Activated naive CD8-positive, alpha-beta T cell (primary cell): ENCODE measurements at regions not wholly inside any gene's neighbourhood (a gene's known extent, or its start where the extent isn't known, plus 50 kb on each side); places are given as distances from the start of the nearest gene placed in this dataset.
A peak's percentile ranks its signal among the peaks of the same experiment; 100 is the strongest.

ENCODE experiments used
- H3K27ac Mint-ChIP-seq: one replicate; pipeline ENCODE4 v1.8.0; 2021; ENCODE audit warnings: mixed read lengths
- H3K27me3 Mint-ChIP-seq: one replicate; pipeline ENCODE4 v1.8.0; 2021; ENCODE audit warnings: mixed read lengths
- H3K36me3 Mint-ChIP-seq: one replicate; pipeline ENCODE4 v1.8.0; 2021; ENCODE audit warnings: mixed read lengths
- H3K4me1 Mint-ChIP-seq: one replicate; pipeline ENCODE4 v1.8.0; 2021; ENCODE audit warnings: low read depth, mixed read lengths
- H3K4me3 Mint-ChIP-seq: one replicate; pipeline ENCODE4 v1.8.0; 2021; ENCODE audit warnings: mild to moderate bottlenecking, mixed read lengths
- H3K9me3 Mint-ChIP-seq: one replicate; pipeline ENCODE4 v1.8.0; 2021; ENCODE audit warnings: low read depth, mixed read lengths

GRCh38 chr15:69590932-69591524, 138.4 kb downstream of the RPLP1 start:
- H3K4me1 Mint-ChIP-seq: peaks cover 10% of the 10 kb centered on the region
- H3K9me3 Mint-ChIP-seq: no peaks in the 10 kb centered on the region
- no peak overlapping the region for H3K27ac Mint-ChIP-seq
- H3K4me3 Mint-ChIP-seq: no peak overlapping the region
- peaks cover 2% of the 10 kb centered on the region for H3K27me3 Mint-ChIP-seq
- H3K36me3 Mint-ChIP-seq: no peaks in the 10 kb centered on the region

GRCh38 chr15:69591905-69592508, 139.4 kb downstream of the RPLP1 start:
- H3K9me3 Mint-ChIP-seq: no peaks in the 10 kb centered on the region
- H3K4me3 Mint-ChIP-seq: no peak overlapping the region
- peaks cover 11% of the 10 kb centered on the region for H3K4me1 Mint-ChIP-seq
- peaks cover 3% of the 10 kb centered on the region for H3K27me3 Mint-ChIP-seq
- H3K27ac Mint-ChIP-seq: no peak overlapping the region
- H3K36me3 Mint-ChIP-seq: no peaks in the 10 kb centered on the region

- Mint-ChIP-seq H3K9me3 (no peaks in the 10 kb centered on the region), H3K4me3 (no peak overlapping the region), H3K4me1 (peaks cover 11% of the 10 kb centered on the region), H3K27ac (no peak overlapping the region), H3K27me3 (peaks cover 3% of the 10 kb centered on the region), H3K36me3 (no peaks in the 10 kb centered on the region)
These were observed 140.3 kb downstream of the RPLP1 start for GRCh38 chr15:69592954-69593353.

- Mint-ChIP-seq H3K27me3 (peaks cover 5% of the 10 kb centered on the region), H3K4me1 (peaks cover 11% of the 10 kb centered on the region)
These were observed 140.9 kb downstream of the RPLP1 start for GRCh38 chr15:69593488-69593887.

GRCh38 chr15:69593981-69594966, 141.7 kb downstream of the RPLP1 start:
- Mint-ChIP-seq H3K27me3 (peaks cover 7% of the 10 kb centered on the region), H3K9me3 (no peaks in the 10 kb centered on the region), H3K4me3 (no peak overlapping the region), H3K27ac (no peak overlapping the region), H3K4me1 (peaks cover 11% of the 10 kb centered on the region), H3K36me3 (peaks cover 3% of the 10 kb centered on the region)

More at GRCh38 chr15:69593488-69593887, 140.9 kb downstream of the RPLP1 start:
- H3K4me3 Mint-ChIP-seq: no peak overlapping the region
- no peak overlapping the region for H3K27ac Mint-ChIP-seq
- no peaks in the 10 kb centered on the region for H3K9me3 Mint-ChIP-seq
- peaks cover 1% of the 10 kb centered on the region for H3K36me3 Mint-ChIP-seq

GRCh38 chr15:69595009-69595791, 142.6 kb downstream of the RPLP1 start:
- H3K4me1 Mint-ChIP-seq: peaks cover 11% of the 10 kb centered on the region
- peaks cover 7% of the 10 kb centered on the region for H3K27me3 Mint-ChIP-seq
- peaks cover 3% of the 10 kb centered on the region for H3K36me3 Mint-ChIP-seq
- H3K4me3 Mint-ChIP-seq: peak overlapping the region; percentile 10
- no peaks in the 10 kb centered on the region for H3K9me3 Mint-ChIP-seq
- H3K27ac Mint-ChIP-seq: no peak overlapping the region

GRCh38 chr15:69597061-69597592, 144.5 kb downstream of the RPLP1 start:
- H3K9me3 Mint-ChIP-seq: no peaks in the 10 kb centered on the region
- H3K4me1 Mint-ChIP-seq: peaks cover 11% of the 10 kb centered on the region
- peaks cover 3% of the 10 kb centered on the region for H3K36me3 Mint-ChIP-seq
- H3K4me3 Mint-ChIP-seq: no peak overlapping the region
- no peak overlapping the region for H3K27ac Mint-ChIP-seq
- peaks cover 7% of the 10 kb centered on the region for H3K27me3 Mint-ChIP-seq

GRCh38 chr15:69599271-69599670, 146.7 kb downstream of the RPLP1 start:
- no peak overlapping the region for H3K4me3 Mint-ChIP-seq
- H3K36me3 Mint-ChIP-seq: peaks cover 3% of the 10 kb centered on the region
- no peaks in the 10 kb centered on the region for H3K9me3 Mint-ChIP-seq
- peaks cover 11% of the 10 kb centered on the region for H3K4me1 Mint-ChIP-seq
- no peak overlapping the region for H3K27ac Mint-ChIP-seq
- peaks cover 7% of the 10 kb centered on the region for H3K27me3 Mint-ChIP-seq

- Mint-ChIP-seq H3K9me3 (no peaks in the 10 kb centered on the region), H3K36me3 (peaks cover 3% of the 10 kb centered on the region), H3K4me1 (peaks cover 1% of the 10 kb centered on the region), H3K4me3 (no peak overlapping the region), H3K27me3 (peaks cover 7% of the 10 kb centered on the region), H3K27ac (no peak overlapping the region)
These were observed 148.0 kb downstream of the RPLP1 start for GRCh38 chr15:69600556-69601085.

- H3K36me3 Mint-ChIP-seq: peaks cover 3% of the 10 kb centered on the region
- H3K9me3 Mint-ChIP-seq: no peaks in the 10 kb centered on the region
- H3K4me1 Mint-ChIP-seq: no peaks in the 10 kb centered on the region
- no peak overlapping the region for H3K27ac Mint-ChIP-seq
- H3K4me3 Mint-ChIP-seq: no peak overlapping the region
- H3K27me3 Mint-ChIP-seq: peaks cover 5% of the 10 kb centered on the region
These were observed 149.3 kb downstream of the RPLP1 start for GRCh38 chr15:69601711-69602504.

GRCh38 chr15:69602921-69603320, 150.3 kb downstream of the RPLP1 start:
- H3K4me3 Mint-ChIP-seq: no peak overlapping the region
- peaks cover 5% of the 10 kb centered on the region for H3K27me3 Mint-ChIP-seq
- H3K4me1 Mint-ChIP-seq: no peaks in the 10 kb centered on the region
- peaks cover 3% of the 10 kb centered on the region for H3K36me3 Mint-ChIP-seq
- H3K9me3 Mint-ChIP-seq: no peaks in the 10 kb centered on the region
- no peak overlapping the region for H3K27ac Mint-ChIP-seq

- H3K36me3 Mint-ChIP-seq: peaks cover 1% of the 10 kb centered on the region
- H3K27me3 Mint-ChIP-seq: peaks cover 2% of the 10 kb centered on the region
- H3K9me3 Mint-ChIP-seq: no peaks in the 10 kb centered on the region
- no peaks in the 10 kb centered on the region for H3K4me1 Mint-ChIP-seq
- no peak overlapping the region for H3K4me3 Mint-ChIP-seq
- no peak overlapping the region for H3K27ac Mint-ChIP-seq
These were observed 150.9 kb downstream of the RPLP1 start for GRCh38 chr15:69603369-69604071.

GRCh38 chr15:69604072-69604411, 151.4 kb downstream of the RPLP1 start:
- H3K27me3 Mint-ChIP-seq: no peaks in the 10 kb centered on the region
- no peaks in the 10 kb centered on the region for H3K9me3 Mint-ChIP-seq
- no peak overlapping the region for H3K4me3 Mint-ChIP-seq
- H3K36me3 Mint-ChIP-seq: no peaks in the 10 kb centered on the region
- H3K27ac Mint-ChIP-seq: no peak overlapping the region
- H3K4me1 Mint-ChIP-seq: no peaks in the 10 kb centered on the region
